HepG2 (cell line): ENCODE measurements at regions not wholly inside any gene's neighbourhood (a gene's known extent, or its start where the extent isn't known, plus 50 kb on each side); places are given as distances from the start of the nearest gene placed in this dataset.

Experiments used
- AGO2 ChIP-seq: fragments of 200-400 bp; formaldehyde crosslinking; optimal IDR thresholded peaks from 2 replicates; pipeline ENCODE3; 2017; ENCODE audit warnings: mild to moderate bottlenecking, low read depth, low read length, moderate library complexity
- AHR ChIP-seq: IDR thresholded peaks from 2 replicates; pipeline ENCODE4 v1.6.1; 2018; ENCODE audit warnings: missing genetic modification reagents, missing compliant biosample characterization
- KLF15 ChIP-seq: sonication (generic); formaldehyde crosslinking; IDR thresholded peaks from 2 replicates; pipeline ENCODE4 v1.8.1; 2023; ENCODE audit warnings: borderline replicate concordance, mild to moderate bottlenecking, inconsistent platforms, missing genetic modification reagents, mixed read lengths
- MATR3 ChIP-seq: sonication (generic); formaldehyde crosslinking; IDR thresholded peaks from 2 replicates; pipeline ENCODE4 v1.4.0; 2020; ENCODE audit warnings: missing genetic modification reagents
- MLXIP ChIP-seq: sonication (generic); formaldehyde crosslinking; IDR thresholded peaks from 2 replicates; pipeline ENCODE4 v1.9.0; 2021; ENCODE audit warnings: missing genetic modification reagents, borderline replicate concordance
- NCOR1 ChIP-seq: fragments of 200-600 bp; sonication (generic); IDR thresholded peaks from 2 replicates; pipeline ENCODE4 v1.7.0; 2017; ENCODE audit warnings: antibody characterized with exemption, low read length, borderline replicate concordance
- NPAS2 ChIP-seq: sonication (generic); formaldehyde crosslinking; IDR thresholded peaks from 2 replicates; pipeline ENCODE4 v1.8.0; 2022; ENCODE audit warnings: mild to moderate bottlenecking, missing genetic modification reagents, borderline replicate concordance
- PPARG ChIP-seq: conservative IDR thresholded peaks from 2 replicates; pipeline ENCODE4 v1.6.1; 2016; ENCODE audit warnings: missing biosample characterization, missing genetic modification reagents
- RNF2 ChIP-seq: fragments of 450-650 bp; conservative IDR thresholded peaks from 2 replicates; pipeline ENCODE4 v1.6.1; 2016; ENCODE audit warnings: low read depth
- RORA ChIP-seq: sonication (generic); formaldehyde crosslinking; IDR thresholded peaks from 2 replicates; pipeline ENCODE4 v1.5.0; 2020; ENCODE audit warnings: mild to moderate bottlenecking, missing genetic modification reagents, moderate library complexity
- YEATS2 ChIP-seq: sonication (generic); formaldehyde crosslinking; IDR thresholded peaks from 2 replicates; pipeline ENCODE4 v1.4.0; 2020; ENCODE audit warnings: missing genetic modification reagents, borderline replicate concordance
- ZC3H4 ChIP-seq: sonication (generic); formaldehyde crosslinking; IDR thresholded peaks from 2 replicates; pipeline ENCODE4 v1.4.0; 2020; ENCODE audit warnings: missing genetic modification reagents, borderline replicate concordance
- ZFP36L2 ChIP-seq: sonication (generic); formaldehyde crosslinking; IDR thresholded peaks from 2 replicates; pipeline ENCODE4 v1.4.0; 2020; ENCODE audit warnings: missing genetic modification reagents
- ZNF350 ChIP-seq: sonication (generic); formaldehyde crosslinking; IDR thresholded peaks from 2 replicates; pipeline ENCODE4 v1.4.0; 2020; ENCODE audit warnings: mild to moderate bottlenecking, low read depth, missing genetic modification reagents, borderline replicate concordance
- ZNF589 ChIP-seq: sonication (generic); formaldehyde crosslinking; conservative IDR thresholded peaks from 2 replicates; pipeline ENCODE4 v1.8.0; 2022; ENCODE audit warnings: mild to moderate bottlenecking, moderate library complexity, missing genetic modification reagents
- TF ChIP-seq, protein P1 (sequence below): sonication (generic); formaldehyde crosslinking; IDR thresholded peaks from 2 replicates; pipeline ENCODE4 v1.4.0; 2020; ENCODE audit warnings: missing genetic modification reagents
- TF ChIP-seq, protein P2 (sequence below): sonication (generic); formaldehyde crosslinking; IDR thresholded peaks from 2 replicates; pipeline ENCODE4 v1.4.0; 2020; ENCODE audit warnings: missing genetic modification reagents, borderline replicate concordance

DNA sequence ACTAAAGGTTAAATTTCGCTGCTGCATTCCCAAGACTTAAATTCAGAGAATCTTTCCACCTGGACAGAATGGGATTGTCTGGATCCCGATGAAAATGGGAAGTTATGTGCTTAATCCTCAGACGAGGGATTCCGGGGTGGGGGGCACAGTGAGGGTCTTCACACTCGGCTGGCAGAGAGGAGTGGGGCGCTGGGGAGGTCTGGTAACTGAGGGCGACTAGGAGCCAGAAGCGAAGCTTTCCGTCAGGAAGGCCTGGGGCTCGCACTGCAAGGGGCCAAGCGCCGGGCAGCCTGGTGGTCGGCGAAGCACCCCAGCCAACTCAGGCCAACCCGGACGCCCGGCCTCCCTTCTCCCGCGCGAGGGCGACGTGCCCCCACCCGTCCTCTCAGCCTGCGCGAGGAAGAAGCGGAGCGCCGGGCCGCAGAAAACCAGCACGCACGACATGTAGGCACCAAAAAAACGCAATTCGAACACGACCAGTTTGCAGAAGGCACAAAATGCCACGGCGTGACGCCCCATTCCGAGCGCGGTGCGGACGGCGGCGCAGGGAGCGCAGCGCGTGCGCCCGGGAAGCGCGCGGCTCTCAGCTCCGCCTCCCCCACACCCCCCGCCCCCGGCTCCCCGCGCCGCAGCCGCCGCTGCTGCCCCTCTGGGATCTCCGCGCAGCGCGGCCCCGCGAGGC, 188.1 kb downstream of the ZEB2 start (continued):
- TF ChIP-seq, protein P1, sequence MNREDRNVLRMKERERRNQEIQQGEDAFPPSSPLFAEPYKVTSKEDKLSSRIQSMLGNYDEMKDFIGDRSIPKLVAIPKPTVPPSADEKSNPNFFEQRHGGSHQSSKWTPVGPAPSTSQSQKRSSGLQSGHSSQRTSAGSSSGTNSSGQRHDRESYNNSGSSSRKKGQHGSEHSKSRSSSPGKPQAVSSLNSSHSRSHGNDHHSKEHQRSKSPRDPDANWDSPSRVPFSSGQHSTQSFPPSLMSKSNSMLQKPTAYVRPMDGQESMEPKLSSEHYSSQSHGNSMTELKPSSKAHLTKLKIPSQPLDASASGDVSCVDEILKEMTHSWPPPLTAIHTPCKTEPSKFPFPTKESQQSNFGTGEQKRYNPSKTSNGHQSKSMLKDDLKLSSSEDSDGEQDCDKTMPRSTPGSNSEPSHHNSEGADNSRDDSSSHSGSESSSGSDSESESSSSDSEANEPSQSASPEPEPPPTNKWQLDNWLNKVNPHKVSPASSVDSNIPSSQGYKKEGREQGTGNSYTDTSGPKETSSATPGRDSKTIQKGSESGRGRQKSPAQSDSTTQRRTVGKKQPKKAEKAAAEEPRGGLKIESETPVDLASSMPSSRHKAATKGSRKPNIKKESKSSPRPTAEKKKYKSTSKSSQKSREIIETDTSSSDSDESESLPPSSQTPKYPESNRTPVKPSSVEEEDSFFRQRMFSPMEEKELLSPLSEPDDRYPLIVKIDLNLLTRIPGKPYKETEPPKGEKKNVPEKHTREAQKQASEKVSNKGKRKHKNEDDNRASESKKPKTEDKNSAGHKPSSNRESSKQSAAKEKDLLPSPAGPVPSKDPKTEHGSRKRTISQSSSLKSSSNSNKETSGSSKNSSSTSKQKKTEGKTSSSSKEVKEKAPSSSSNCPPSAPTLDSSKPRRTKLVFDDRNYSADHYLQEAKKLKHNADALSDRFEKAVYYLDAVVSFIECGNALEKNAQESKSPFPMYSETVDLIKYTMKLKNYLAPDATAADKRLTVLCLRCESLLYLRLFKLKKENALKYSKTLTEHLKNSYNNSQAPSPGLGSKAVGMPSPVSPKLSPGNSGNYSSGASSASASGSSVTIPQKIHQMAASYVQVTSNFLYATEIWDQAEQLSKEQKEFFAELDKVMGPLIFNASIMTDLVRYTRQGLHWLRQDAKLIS (CRISPR knock-in tag), result no peak; the same call in 1 of the 2 replicates
- TF ChIP-seq NPAS2 (no peak), YEATS2 (peak; percentile 49; the same call in 1 of the 2 replicates), RORA (no peak; the same call in 1 of the 2 replicates), ZNF589 (CRISPR knock-in tag) (no peak), NCOR1 (no peak), ZFP36L2 (no peak), MLXIP (peak; percentile 72; the same call in 1 of the 2 replicates), RNF2 (peak; percentile 86; the same call in 1 of the 2 replicates), AGO2 (peak; percentile 71), PPARG (no peak), ZC3H4 (CRISPR knock-in tag) (no peak), KLF15 (CRISPR knock-in tag) (no peak), AHR (CRISPR knock-in tag) (peak; percentile 84; the same call in 1 of the 2 replicates), MATR3 (CRISPR knock-in tag) (no peak), ZNF350 (no peak; the same call in none of the 2 replicates)
- TF ChIP-seq, protein P2, sequence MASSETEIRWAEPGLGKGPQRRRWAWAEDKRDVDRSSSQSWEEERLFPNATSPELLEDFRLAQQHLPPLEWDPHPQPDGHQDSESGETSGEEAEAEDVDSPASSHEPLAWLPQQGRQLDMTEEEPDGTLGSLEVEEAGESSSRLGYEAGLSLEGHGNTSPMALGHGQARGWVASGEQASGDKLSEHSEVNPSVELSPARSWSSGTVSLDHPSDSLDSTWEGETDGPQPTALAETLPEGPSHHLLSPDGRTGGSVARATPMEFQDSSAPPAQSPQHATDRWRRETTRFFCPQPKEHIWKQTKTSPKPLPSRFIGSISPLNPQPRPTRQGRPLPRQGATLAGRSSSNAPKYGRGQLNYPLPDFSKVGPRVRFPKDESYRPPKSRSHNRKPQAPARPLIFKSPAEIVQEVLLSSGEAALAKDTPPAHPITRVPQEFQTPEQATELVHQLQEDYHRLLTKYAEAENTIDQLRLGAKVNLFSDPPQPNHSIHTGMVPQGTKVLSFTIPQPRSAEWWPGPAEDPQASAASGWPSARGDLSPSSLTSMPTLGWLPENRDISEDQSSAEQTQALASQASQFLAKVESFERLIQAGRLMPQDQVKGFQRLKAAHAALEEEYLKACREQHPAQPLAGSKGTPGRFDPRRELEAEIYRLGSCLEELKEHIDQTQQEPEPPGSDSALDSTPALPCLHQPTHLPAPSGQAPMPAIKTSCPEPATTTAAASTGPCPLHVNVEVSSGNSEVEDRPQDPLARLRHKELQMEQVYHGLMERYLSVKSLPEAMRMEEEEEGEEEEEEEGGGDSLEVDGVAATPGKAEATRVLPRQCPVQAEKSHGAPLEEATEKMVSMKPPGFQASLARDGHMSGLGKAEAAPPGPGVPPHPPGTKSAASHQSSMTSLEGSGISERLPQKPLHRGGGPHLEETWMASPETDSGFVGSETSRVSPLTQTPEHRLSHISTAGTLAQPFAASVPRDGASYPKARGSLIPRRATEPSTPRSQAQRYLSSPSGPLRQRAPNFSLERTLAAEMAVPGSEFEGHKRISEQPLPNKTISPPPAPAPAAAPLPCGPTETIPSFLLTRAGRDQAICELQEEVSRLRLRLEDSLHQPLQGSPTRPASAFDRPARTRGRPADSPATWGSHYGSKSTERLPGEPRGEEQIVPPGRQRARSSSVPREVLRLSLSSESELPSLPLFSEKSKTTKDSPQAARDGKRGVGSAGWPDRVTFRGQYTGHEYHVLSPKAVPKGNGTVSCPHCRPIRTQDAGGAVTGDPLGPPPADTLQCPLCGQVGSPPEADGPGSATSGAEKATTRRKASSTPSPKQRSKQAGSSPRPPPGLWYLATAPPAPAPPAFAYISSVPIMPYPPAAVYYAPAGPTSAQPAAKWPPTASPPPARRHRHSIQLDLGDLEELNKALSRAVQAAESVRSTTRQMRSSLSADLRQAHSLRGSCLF (CRISPR knock-in tag), result no peak
